Sciatic nerve (tissue), 2 donors: ENCODE measurements at regions not wholly inside any gene's neighbourhood (a gene's known extent, or its start where the extent isn't known, plus 50 kb on each side); places are given as distances from the start of the nearest gene placed in this dataset.
"Not testable (repeated sequence)": the region's sequence is repeated elsewhere in the genome, so short reads cannot be mapped to it uniquely, and the experiment has no call there.

Experiments used
- ATAC-seq: fragments of 200-7000 bp; cut with Tn5 transposase; one replicate; pipeline ENCODE4 v1.9.1; 2020; ENCODE audit warnings: mild to moderate bottlenecking, moderate library complexity
- DNase-seq: peaks from one replicate; pipeline ENCODE4 v3.0.0-alpha.2; 2020; ENCODE audit warnings: low spot score
- intact Hi-C: fragments of 100-400 bp; cut with DNase I; formaldehyde crosslinking; loops from one replicate; pipeline ENCODE4 v1.14.2; 2022
- donor health status: DM: no; HTN: no; CAD: no.
- donor health status: DM: no; HTN: no; CAD: no.

DNA sequence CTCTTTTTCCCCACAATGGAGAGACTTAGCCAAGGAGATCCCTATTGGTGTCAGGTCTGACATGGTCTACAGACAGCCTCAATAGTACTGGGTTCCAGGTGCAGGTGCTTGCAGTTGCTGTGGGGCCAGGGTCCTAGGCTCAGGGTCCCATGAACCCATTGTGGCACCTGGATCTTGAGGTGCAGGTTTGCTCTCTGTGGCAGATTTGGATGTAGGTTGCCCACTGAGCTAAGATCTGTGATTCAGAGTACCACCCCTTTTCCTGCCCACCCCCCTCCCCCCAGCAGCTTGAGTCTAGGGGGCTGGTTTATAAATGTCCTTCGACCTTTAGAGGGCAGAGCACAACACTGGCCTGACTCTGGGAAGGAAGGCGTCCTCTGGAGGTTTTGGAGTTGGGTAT, 147.0 kb downstream of the APIP start:
- intact Hi-C loops = no loop called here
- DNase-seq (no peak), ATAC-seq (no peak)

DNA sequence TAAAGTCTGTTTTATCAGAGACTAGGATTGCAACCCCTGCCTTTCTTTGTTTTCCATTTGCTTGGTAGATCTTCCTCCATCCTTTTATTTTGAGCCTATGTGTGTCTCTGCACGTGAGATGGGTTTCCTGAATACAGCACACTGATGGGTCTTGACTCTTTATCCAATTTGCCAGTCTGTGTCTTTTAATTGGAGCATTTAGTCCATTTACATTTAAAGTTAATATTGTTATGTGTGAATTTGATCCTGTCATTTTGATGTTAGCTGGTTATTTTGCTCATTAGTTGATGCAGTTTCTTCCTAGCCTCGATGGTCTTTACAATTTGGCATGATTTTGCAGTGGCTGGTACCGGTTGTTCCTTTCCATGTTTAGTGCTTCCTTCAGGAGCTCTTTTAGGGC, 141.7 kb downstream of the EHF start:
- intact Hi-C loops, ATAC-seq: not testable (repeated sequence)

DNA sequence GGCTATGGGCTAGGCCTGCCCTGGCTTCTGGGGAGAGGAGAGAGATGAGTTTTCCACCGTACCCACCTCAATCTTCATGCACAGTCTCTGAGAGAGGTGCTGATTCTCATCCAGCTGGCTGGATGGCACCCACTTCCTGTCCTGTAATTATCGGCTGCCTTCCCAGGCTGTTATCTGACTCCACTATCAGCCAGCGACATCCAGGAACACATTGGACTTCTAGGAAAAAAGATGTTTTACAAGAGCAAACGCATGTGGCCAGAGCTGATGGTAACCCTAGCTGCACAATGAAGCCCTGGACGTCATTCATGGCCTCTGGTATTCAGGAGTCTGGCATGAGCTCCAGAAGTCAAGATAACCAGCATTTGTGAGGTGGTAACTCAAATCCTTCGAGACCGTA, 137.4 kb downstream of the EHF start:
- no peak for DNase-seq
- intact Hi-C loops = no loop called here
- no peak for ATAC-seq

More for the DNA sequence above, 141.7 kb downstream of the EHF start:
- not testable (repeated sequence) for DNase-seq

DNA sequence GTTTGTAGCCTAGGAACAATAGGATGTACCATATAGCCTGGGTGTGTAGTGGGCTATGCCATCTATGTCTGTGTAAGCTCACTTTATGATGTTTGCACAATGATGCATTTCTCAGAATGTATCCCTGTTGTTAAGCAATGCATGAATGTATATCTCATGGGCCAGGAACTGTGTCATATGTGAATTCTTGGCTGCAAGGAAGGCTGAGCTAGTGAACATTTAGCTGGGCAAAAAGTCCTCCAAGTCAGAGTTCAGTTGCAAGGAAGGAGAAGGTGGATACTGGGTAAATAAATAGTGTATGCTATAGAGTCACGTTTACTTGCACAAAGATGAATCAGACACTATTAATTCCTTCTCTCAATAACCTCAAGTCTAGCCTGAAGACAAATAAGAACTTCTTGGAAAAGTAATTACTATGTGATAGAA, 136.1 kb downstream of the EHF start:
- ATAC-seq = no peak
- no peak for DNase-seq

DNA sequence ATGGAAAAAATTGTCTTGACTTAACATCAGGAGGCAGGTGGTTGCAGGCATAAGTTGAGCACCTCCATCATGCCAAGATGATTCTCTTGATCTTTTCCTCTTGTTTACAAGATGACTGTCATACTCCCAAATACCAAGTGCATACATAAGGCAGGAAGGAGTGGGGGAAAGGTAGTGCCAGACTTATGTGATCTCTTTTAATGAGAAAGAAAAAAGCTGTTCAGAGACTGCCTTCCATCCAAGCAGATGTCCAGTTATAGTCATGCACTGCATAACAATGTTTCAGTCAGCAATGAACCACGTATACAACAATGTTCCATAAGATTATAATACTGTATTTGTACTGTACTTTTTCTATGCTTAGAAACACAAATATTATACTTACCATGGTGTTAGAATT, 135.7 kb downstream of the EHF start:
- DNase-seq (no peak), ATAC-seq (no peak)
- intact Hi-C loops = no loop called here

More for the DNA sequence above, 136.1 kb downstream of the EHF start:
- intact Hi-C loops = no loop called here

DNA sequence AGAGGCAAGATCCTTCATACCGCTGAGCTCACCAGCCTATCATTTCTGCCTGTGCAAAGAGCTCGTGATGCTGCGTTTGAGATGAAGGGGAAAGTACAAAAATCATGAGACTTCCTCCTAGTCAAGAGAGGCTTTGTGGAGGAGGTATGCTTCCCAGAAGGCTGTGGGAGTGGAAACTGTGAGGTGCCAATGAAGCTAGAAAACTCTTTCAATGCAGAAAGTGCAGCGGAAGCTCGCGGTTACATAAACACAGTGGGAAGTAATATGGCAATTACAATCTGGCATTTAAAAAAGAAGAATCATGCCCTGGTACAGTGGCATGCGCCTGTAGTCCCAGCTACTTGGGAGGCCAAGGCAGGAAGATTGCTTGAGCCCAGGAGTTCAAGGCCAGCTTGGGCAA, 134.8 kb downstream of the EHF start:
- no peak for DNase-seq
- intact Hi-C loops = no loop called here
- ATAC-seq = no peak

DNA sequence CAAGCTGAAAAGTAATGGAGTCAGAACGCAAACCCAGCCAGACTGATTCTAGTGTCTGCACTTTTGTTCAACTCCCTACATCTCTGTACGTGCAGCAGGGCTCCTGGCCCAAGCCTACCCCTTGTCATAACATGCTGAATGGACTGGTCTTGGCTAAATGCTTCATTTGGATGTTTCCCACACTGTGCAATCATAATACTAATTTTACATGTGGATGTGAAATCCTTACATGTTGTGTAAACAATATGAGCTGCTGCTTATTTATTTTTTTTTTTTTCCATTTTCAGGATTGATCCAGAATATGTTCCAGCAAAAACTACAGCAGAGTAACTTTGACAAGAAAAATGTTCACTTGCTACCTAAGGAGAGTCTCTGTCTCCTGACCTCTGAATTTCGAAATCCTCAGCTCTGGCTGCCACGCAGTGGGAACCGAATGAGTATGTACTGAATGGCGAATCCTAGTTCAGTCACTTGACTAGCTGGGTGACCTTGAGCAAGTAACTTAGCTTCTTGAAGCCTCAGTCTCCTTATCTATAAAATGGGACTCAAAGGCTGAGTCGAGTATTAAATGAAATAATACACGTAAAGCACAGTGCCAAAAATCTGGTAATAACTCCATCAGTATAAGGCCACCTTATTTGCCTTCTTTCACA, 133.4 kb downstream of the EHF start:
- DNase-seq = no peak
- intact Hi-C loops = no loop called here
- peak; percentile 57 for ATAC-seq

DNA sequence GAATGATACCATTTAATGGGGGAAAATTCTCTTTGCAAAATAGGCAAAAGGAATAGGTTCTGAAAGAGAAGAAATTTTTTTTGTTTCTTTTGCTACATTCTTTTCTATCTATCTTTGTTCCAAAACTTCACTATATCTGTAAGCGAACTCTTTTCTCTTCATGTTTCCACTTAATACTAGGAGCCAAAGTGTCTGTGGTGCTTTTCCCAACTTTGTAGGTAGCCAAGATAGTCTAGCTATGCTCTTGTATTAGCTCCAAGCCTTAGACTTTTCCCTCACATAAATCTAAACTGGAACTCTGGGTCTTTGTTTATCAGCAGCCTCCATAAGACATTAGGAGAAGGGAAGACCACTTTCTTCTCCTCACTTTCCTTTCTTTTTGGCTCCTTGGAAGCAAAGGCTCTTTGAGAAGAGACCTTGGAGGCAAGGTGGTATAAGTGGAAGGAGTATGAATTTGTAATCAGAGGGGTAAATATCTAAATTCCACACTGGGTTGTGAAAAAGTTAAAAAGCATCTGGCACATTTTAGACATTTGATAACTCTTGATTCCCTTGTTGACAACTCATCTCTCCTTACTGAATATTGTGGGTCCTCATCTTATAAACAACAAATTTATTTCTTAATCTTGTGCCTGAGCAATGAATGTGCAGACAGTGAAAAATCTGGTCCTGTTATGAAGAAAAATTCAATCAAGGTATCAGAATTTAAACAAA, 130.0 kb downstream of the EHF start:
- no peak for DNase-seq
- intact Hi-C loops = no loop called here
- ATAC-seq = peak; percentile 53

DNA sequence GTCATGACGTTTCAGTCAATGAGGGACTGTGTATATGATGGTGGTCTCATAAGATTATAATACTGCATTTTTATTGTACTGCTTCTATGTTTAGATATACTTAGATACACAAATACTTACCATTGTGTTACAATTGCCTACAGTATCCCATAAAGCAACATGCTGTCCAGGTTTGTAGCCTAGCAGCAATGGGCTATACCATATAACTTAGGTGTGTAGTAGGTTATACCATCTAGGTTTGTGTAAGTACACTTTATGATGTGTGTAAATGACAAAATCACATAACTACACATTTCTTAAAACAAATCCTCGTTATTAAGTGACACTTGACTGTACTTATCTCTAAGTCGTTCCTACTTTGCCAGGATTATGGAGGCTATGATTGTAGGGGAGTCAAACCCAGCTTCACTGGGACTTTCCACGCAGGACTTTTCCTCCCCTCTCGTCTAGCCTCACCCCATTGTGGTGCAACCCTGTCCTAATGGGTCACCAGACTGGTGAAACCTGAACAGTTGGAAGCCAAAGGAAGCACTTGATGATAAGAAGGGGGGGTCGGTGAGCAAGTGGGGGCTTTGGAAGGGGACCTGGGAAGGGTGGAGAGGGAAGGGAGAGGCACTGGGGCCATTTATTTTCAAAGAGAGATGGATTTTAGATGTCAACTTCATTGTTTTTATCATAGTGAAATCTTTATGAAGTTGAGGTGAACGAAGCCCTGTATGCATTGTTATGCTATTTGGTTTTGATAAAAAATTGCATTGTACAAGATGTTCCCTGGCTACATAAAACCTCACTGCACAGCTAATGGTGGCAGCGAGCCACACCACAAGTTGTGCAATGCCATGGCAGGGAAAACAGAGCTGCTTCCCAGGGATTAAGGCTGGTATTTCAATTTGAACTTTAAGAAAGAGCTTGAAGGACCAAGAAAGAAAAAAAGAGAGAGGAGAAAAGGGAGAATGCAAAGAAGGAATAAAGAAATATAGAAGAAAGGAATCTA, 129.1 kb downstream of the EHF start:
- ATAC-seq = peak; percentile 88
- peak; percentile 79 for DNase-seq

DNA sequence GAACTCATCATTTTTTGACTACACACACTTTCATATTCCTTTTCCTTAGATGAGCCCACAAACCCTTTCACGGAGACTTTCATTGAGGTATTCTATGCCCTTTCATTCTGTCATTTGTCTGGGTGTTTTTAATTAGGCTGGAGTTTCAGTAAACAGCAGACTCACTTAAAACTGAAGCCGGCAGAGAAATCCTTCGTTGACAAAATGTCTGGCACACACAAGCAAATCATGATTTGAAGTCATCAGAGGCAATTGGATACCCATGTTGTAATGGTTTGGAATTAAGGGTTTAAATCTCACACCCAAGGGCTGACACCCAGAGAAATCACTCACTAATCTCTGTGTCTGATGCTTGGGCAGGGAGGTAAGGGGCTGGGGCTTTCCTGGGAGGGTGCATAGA, 127.1 kb downstream of the EHF start:
- intact Hi-C loops = no loop called here
- DNase-seq = no peak
- no peak for ATAC-seq

More for the DNA sequence above, 129.1 kb downstream of the EHF start:
- intact Hi-C loops = no loop called here

DNA sequence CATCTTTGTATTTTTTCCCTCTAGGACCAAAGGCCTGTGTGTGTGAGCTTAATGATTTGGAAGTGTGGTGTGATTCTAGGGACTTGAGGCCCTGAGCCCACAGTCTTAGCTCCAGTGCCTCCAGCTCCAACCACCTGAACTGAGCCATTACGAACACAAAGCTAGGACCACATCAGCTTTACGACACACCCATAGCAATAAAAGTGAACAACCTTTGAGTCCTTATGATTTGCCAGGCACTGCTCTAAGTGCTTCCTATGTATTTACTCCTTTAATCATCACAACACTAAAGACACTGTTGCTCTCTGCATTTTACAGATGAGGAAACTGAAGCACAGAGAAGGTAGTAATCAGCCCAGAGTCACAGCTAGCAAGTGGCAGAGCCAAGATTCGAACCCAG, 126.4 kb downstream of the EHF start:
- intact Hi-C loops = no loop called here
- ATAC-seq = no peak
- no peak for DNase-seq

DNA sequence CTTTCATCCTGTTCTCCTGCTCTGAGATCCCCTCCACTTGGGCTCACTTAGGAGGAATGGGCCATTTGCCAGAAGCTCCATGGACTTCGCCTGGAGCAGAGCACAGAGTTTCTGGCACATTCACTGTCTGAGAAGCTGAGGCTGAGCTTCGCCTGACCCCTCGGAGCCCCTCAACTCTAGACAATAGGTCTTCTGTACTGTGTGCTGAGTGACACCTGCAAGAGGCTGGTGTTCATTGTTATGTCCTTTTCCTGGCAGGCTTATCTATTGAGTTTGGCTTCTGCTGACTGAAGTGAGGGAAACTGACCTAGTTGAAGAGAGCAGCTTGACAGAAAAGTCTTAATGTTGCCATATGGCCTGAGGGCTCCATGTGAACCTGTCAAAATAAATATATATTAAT, 124.3 kb downstream of the EHF start:
- no peak for ATAC-seq

DNA sequence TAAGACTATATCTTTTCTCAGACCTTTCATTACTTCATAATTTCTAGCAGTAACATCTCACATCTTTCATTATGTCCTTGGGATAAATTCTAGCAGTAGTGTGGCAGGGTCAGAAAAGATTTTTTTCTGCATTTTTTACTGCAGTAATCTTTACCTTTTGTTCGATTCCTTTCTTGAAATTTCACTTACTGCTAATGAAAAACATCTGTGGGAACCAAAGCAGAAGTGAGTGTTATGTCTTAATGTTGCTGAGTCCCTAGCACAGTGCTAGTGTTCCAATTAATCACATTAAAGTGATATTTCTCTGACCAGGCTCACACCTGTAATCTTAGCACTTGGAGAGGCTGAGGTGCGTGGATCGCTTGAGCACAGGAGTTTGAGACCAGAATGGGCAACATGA, 123.6 kb downstream of the EHF start:
- intact Hi-C loops = no loop called here
- ATAC-seq (no peak), DNase-seq (no peak)

More for the DNA sequence above, 124.3 kb downstream of the EHF start:
- intact Hi-C loops = no loop called here
- DNase-seq = no peak

DNA sequence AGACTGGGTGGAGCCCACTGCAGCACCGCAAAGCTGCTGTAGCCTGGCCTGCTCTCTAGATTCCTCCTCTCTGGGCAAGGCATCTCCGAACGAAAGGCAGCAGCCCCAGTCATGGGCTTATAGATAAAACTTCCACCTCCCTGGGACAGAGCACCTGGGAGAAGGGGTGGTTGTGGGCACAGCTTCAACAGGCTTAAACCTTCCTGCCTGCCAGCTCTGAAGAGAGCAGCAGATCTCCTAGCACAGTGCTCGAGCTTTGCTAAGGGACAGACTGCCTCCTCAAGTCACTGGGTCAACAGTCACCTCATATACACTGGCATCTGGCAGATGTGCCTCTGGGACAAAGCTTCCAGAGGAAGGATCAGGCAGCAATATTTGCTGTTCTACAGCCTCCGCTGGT, 117.3 kb downstream of the EHF start:
- no peak for DNase-seq
- intact Hi-C loops = no loop called here
- no peak for ATAC-seq

DNA sequence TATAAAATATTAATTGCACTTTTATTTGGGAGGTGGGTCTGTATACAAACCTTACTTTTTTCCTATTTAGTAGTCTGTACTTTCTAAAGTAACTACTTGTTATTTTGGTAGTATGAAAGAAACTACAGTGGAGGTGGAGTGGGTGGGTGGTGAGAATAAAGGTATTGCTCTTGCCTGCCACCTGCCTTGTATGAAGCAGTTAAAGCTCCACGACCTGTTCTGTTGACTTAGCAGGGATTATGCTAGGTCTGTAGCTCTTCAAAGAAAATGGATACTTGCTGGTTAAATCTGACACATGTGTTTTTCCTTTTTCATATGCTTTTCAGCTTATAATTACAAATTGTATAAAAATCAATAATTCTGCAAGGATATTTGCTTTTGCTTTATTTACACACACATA, 111.9 kb downstream of the EHF start:
- ATAC-seq = no peak
- intact Hi-C loops = no loop called here
- DNase-seq = no peak

DNA sequence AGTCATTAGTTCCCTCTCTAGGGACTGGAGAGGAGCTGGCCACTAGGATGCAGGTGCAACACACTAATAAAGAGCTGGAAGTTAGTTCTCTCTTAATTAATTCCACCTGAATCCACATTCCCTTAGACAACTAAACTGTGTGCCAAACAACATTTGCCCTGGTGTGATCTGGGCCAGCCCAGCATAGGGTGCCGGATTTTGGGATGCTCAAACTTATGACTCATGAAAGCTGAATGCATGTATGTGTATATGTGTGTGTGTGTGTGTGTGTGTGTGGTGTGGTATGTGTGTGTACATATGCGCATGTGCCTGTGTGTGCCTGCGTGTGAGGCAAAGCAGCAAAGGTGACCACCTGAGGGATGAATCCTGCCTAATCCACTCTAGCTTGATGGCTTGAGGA, 110.7 kb downstream of the EHF start:
- ATAC-seq (no peak), DNase-seq (no peak)
- intact Hi-C loops = no loop called here

DNA sequence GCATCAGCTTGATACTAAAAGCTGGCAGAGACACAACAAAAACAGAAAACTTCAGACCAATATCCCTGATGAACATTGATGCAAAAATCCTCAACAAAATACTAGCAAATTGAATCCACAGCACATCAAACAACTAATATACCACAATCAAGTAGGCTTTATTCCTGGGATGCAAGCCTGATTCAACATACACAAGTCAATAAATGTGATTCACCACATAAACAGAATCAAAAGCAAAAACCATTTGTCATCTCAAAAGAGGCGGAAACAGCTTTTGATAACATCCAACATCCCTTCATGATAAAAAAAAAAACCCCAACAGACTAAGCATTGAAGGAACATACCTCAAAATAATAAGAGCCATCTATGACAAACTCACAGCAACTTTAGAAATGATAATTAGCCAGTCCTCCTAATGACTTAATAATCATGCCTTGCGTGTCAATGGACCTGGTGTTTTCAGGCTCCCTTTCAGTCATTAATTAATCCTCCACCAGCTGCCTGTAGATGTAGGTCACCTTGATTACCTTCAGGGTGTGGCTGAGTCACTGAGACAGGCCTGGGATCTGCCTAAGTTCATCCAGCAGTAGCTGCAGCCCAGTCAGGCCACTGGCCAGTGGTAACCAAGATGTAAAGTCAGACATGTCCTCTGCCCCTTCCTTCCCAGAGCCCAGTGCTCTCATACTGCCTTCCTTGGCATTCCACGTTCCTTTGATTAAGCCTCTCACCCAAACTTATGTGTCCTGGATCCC, 109.8 kb downstream of the EHF start:
- intact Hi-C loops = no loop called here
- ATAC-seq (no peak), DNase-seq (no peak)

DNA sequence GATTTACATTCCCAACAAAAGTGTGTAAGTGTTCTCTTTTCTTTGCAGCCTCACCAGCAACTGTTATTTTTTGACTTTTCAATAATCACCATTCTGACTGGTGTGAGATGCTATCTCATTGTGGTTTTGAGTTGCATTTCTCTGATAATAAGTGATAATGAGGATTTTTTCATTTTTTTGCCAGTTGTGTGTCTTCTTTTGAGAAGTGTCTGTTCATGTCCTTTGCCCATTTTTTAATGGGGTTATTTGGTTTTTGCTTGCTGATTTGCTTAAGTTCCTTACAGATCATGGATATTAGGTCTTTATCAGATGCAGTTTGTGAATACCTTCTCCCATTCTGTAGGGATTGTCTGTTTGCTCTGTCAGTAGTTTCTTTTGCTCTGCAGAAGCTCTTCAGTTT, 107.7 kb downstream of the EHF start:
- DNase-seq (no peak), ATAC-seq (no peak)
- intact Hi-C loops = no loop called here

DNA sequence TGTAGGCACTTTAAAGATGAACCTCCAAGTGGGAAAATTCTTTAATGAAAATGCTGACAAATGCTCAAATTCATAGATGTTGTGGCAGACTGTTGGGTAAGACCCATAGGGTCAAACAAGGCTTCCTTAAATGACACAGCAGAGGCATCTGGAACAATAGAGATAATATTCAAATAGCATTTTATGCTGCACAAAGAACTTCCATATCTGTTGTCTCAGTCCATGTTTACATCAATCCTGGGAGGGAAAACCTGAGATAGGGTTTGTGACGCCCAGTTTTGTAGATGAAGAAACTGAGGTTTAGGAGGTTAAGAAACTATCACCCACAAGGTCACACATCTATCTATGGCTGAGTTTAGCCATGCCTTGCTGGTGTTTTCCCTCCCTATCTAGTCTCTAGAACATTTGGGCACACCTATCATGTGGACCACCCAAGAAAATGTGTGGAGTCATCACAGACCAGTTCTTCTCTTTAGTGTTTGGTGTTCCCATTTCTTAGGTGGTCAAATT, 106.4 kb downstream of the EHF start:
- intact Hi-C loops = no loop called here
- DNase-seq = no peak
- ATAC-seq = no peak
